ENCODE measurements at regions not wholly inside any gene's neighbourhood (a gene's known extent, or its start where the extent isn't known, plus 50 kb on each side); places are given as distances from the start of the nearest gene placed in this dataset.
"Not testable (repeated sequence)": the region's sequence is repeated elsewhere in the genome, so short reads cannot be mapped to it uniquely, and the experiment has no call there.

DNA sequence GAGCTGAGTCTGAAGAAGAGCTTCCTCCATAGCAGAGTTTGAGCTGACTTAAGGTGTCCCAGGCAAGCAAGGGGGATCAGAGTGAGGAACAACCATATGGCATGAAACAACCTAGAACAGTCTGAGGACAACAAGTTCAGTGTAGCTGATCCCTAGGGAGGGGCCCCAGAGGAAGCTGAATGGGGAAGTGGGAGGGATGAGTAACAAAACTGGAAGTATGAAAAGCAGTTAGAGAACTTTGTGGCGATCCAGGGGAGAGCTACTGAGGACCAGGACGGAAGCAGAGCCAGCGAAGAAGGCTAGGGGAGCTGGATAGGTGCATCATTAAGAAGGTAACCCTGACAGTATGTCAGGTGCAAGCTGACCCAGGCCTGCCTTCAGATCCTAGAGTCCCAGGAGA lies 580.8 kb downstream of the BNC2 start:
- H3K4me3 ChIP-seq (ENCODE audit: low read length), result no peak overlapping the region
- no peaks in the 10 kb centered on the region for H3K9me3 ChIP-seq (ENCODE audit: low read length)
- H3K9me3 Mint-ChIP-seq, result peaks cover 0 to 4% (median 1%) of the 10 kb centered on the region in 5 donors
- no peaks in the 10 kb centered on the region for H3K4me1 ChIP-seq (ENCODE audit: insufficient read depth, low read length)
- H3K27ac Mint-ChIP-seq, result no peak overlapping the region
- no peaks in the 10 kb centered on the region for H3K36me3 ChIP-seq (ENCODE audit: insufficient read depth, low read length)
- DNase-seq, result no peak
- H3K27me3 Mint-ChIP-seq, result peaks cover 0 to 3% of the 10 kb centered on the region in 2 donors
- H3K4me3 Mint-ChIP-seq, result no peak overlapping the region
- H3K4me1 Mint-ChIP-seq, result no peaks in the 10 kb centered on the region
- no peak overlapping the region for H3K27ac ChIP-seq (ENCODE audit: low read depth, low read length)
- H3K27me3 ChIP-seq (ENCODE audit: insufficient read depth, low read length, poor library complexity, severe bottlenecking), result no peaks in the 10 kb centered on the region
- H3K36me3 Mint-ChIP-seq, result peaks cover 0 to 3% (median 0%) of the 10 kb centered on the region in 3 donors
- CTCF ChIA-PET, result no interaction called here
- POLR2A ChIA-PET, result no interaction called here

GRCh38 chr9:16290169-16290568 lies 580.3 kb downstream of the BNC2 start:
- no peak for DNase-seq
- Mint-ChIP-seq H3K9me3 (peaks cover 0 to 4% (median 2%) of the 10 kb centered on the region in 5 donors), H3K27ac (no peak overlapping the region), H3K4me3 (no peak overlapping the region), H3K27me3 (peaks cover 0 to 3% of the 10 kb centered on the region in 2 donors), H3K36me3 (peaks cover 0 to 3% (median 0%) of the 10 kb centered on the region in 3 donors), H3K4me1 (no peaks in the 10 kb centered on the region)
- no peaks in the 10 kb centered on the region for H3K4me1 ChIP-seq (ENCODE audit: insufficient read depth, low read length)
- H3K4me3 ChIP-seq (ENCODE audit: low read length), result no peak overlapping the region
- H3K27me3 ChIP-seq (ENCODE audit: insufficient read depth, low read length, poor library complexity, severe bottlenecking), result no peaks in the 10 kb centered on the region
- no peaks in the 10 kb centered on the region for H3K9me3 ChIP-seq (ENCODE audit: low read length)
- ChIA-PET POLR2A (no interaction called here), CTCF (no interaction called here)
- no peaks in the 10 kb centered on the region for H3K36me3 ChIP-seq (ENCODE audit: insufficient read depth, low read length)
- no peak overlapping the region for H3K27ac ChIP-seq (ENCODE audit: low read depth, low read length)

- peaks cover 0 to 7% (median 4%) of the 10 kb centered on the region in 5 donors for H3K9me3 Mint-ChIP-seq
- H3K27me3 ChIP-seq (ENCODE audit: insufficient read depth, low read length, poor library complexity, severe bottlenecking), result no peaks in the 10 kb centered on the region
- no peaks in the 10 kb centered on the region for H3K9me3 ChIP-seq (ENCODE audit: low read length)
Observed at GRCh38 chr9:16291921-16292320, 578.5 kb downstream of the BNC2 start.

DNA sequence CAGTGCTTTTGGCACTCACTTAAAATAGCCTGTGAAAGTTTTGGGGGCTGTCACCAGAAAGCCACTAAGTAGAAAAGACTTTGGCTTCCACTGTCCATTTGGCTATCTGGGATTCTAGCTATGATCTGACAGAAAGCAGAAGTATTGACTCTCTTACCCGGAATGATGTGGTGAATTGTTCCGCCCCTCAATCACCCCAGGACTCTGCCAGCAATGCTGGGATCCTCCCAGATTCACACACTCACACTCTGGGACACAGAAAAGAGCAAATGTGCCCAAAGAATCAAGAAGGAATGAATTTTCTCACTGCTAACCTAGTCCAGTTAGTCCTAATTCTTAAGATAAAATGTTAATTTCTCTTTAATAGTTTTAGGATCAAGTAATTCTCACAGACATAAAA lies 576.9 kb downstream of the BNC2 start:
- H3K4me3 ChIP-seq (ENCODE audit: low read length), result no peak overlapping the region
- DNase-seq, result no peak
- H3K9me3 ChIP-seq (ENCODE audit: low read length), result no peaks in the 10 kb centered on the region
- peaks cover 0 to 3% (median 0%) of the 10 kb centered on the region in 3 donors for H3K36me3 Mint-ChIP-seq
- H3K36me3 ChIP-seq (ENCODE audit: insufficient read depth, low read length), result no peaks in the 10 kb centered on the region
- CTCF ChIA-PET, result no interaction called here
- POLR2A ChIA-PET, result no interaction called here
- no peak overlapping the region for H3K27ac Mint-ChIP-seq
- H3K4me1 ChIP-seq (ENCODE audit: insufficient read depth, low read length), result no peaks in the 10 kb centered on the region
- no peak overlapping the region for H3K27ac ChIP-seq (ENCODE audit: low read depth, low read length)
- H3K4me1 Mint-ChIP-seq, result no peaks in the 10 kb centered on the region
- peaks cover 2 to 9% (median 5%) of the 10 kb centered on the region in 5 donors for H3K9me3 Mint-ChIP-seq
- peaks cover 0 to 3% of the 10 kb centered on the region in 2 donors for H3K27me3 Mint-ChIP-seq
- no peak overlapping the region for H3K4me3 Mint-ChIP-seq
- H3K27me3 ChIP-seq (ENCODE audit: insufficient read depth, low read length, poor library complexity, severe bottlenecking), result no peaks in the 10 kb centered on the region

More at GRCh38 chr9:16291921-16292320, 578.5 kb downstream of the BNC2 start:
- no peak for DNase-seq
- ChIA-PET CTCF (no interaction called here), POLR2A (no interaction called here)
- Histone ChIP-seq H3K36me3 (ENCODE audit: insufficient read depth, low read length) (no peaks in the 10 kb centered on the region), H3K4me1 (ENCODE audit: insufficient read depth, low read length) (no peaks in the 10 kb centered on the region), H3K27ac (ENCODE audit: low read depth, low read length) (no peak overlapping the region), H3K4me3 (ENCODE audit: low read length) (no peak overlapping the region)
- Mint-ChIP-seq H3K36me3 (peaks cover 0 to 3% (median 0%) of the 10 kb centered on the region in 3 donors), H3K4me1 (no peaks in the 10 kb centered on the region), H3K4me3 (no peak overlapping the region), H3K27me3 (peaks cover 0 to 3% of the 10 kb centered on the region in 2 donors), H3K27ac (no peak overlapping the region)

- Mint-ChIP-seq H3K27me3 (peaks cover 0 to 3% of the 10 kb centered on the region in 2 donors), H3K9me3 (peaks cover 2 to 12% (median 5%) of the 10 kb centered on the region in 5 donors), H3K27ac (no peak overlapping the region), H3K36me3 (peaks cover 0 to 3% (median 0%) of the 10 kb centered on the region in 3 donors), H3K4me3 (no peak overlapping the region), H3K4me1 (no peaks in the 10 kb centered on the region)
- Histone ChIP-seq H3K27ac (ENCODE audit: low read depth, low read length) (no peak overlapping the region), H3K4me1 (ENCODE audit: insufficient read depth, low read length) (no peaks in the 10 kb centered on the region), H3K9me3 (ENCODE audit: low read length) (no peaks in the 10 kb centered on the region), H3K27me3 (ENCODE audit: insufficient read depth, low read length, poor library complexity, severe bottlenecking) (no peaks in the 10 kb centered on the region), H3K36me3 (ENCODE audit: insufficient read depth, low read length) (no peaks in the 10 kb centered on the region), H3K4me3 (ENCODE audit: low read length) (no peak overlapping the region)
- no peak for DNase-seq
- CTCF ChIA-PET, result no interaction called here
- POLR2A ChIA-PET, result no interaction called here
Observed at GRCh38 chr9:16294133-16294770, 576.2 kb downstream of the BNC2 start.

DNA sequence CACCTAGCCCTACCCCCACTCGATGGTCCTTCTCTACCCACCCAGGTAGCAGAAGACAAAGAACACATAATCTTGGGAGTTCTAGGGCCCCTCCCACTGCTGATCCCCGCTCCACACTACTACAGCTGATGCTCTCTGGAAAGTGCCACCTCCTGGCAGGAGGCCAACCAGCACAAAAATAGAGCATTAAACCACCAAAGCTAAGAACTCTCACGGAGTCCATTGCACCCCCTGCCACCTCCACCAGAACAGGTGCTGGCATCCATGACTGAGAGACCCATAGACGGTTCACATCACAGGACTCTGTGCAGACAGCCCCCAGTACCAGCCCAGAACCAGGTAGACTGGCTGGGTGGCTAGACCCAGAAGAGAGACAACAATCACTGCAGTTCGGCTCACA lies 575.5 kb downstream of the BNC2 start:
- H3K4me3 ChIP-seq (ENCODE audit: low read length); H3K27me3 ChIP-seq (ENCODE audit: insufficient read depth, low read length, poor library complexity, severe bottlenecking); H3K4me3 Mint-ChIP-seq; H3K36me3 ChIP-seq (ENCODE audit: insufficient read depth, low read length); H3K9me3 ChIP-seq (ENCODE audit: low read length); H3K36me3 Mint-ChIP-seq; POLR2A ChIA-PET; H3K27ac Mint-ChIP-seq; H3K27ac ChIP-seq (ENCODE audit: low read depth, low read length); H3K27me3 Mint-ChIP-seq; H3K4me1 Mint-ChIP-seq; H3K4me1 ChIP-seq (ENCODE audit: insufficient read depth, low read length); DNase-seq; CTCF ChIA-PET: not testable (repeated sequence)
- peaks cover 0 to 12% (median 5%) of the 10 kb centered on the region in 5 donors for H3K9me3 Mint-ChIP-seq

DNA sequence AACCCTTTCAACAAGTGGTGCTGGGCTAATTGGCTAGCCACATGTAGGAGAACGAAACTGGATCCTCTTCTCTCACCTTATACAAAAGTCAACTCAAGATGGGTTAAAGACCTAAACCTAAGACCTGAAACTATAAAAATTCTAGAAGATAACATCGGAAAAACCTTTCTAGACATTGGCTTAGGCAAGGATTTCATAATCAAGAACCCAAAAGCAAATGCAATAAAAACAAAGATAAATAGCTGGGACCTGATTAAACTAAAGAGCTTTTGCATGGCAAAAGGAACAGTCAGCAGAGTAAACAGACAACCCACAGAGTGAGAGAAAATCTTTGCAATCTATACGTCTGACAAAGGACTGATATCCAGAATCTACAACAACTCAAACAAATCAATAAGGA lies 571.1 kb downstream of the BNC2 start:
- CTCF ChIA-PET; H3K4me3 Mint-ChIP-seq; H3K36me3 ChIP-seq (ENCODE audit: insufficient read depth, low read length); H3K27me3 Mint-ChIP-seq; H3K27me3 ChIP-seq (ENCODE audit: insufficient read depth, low read length, poor library complexity, severe bottlenecking); DNase-seq; H3K27ac ChIP-seq (ENCODE audit: low read depth, low read length); H3K4me1 Mint-ChIP-seq; H3K36me3 Mint-ChIP-seq; H3K4me3 ChIP-seq (ENCODE audit: low read length); H3K27ac Mint-ChIP-seq; H3K9me3 ChIP-seq (ENCODE audit: low read length); POLR2A ChIA-PET; H3K4me1 ChIP-seq (ENCODE audit: insufficient read depth, low read length): not testable (repeated sequence)
- H3K9me3 Mint-ChIP-seq, result peaks cover 0 to 12% (median 5%) of the 10 kb centered on the region in 5 donors

DNA sequence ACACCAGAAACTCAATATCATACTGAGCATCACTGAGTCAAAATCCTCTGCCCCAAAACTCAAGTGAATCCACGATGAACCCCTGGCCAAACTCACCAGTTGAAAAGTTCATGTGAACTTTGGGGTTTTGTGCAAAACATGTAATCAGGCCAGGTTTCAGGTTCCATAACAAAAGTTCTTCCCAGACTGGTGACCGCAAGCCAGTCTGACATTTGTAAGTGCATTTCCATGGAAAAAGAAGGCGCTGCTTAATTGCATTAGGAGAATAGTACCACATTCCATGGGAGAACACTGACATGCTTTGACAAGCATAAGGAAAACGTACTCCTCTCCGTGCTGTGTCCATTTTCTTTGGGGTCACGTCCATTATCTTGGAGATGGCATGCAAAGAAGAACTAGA lies 567.0 kb downstream of the BNC2 start:
- ChIA-PET POLR2A (no interaction called here), CTCF (no interaction called here)
- H3K27me3 ChIP-seq (ENCODE audit: insufficient read depth, low read length, poor library complexity, severe bottlenecking), result no peaks in the 10 kb centered on the region
- no peaks in the 10 kb centered on the region for H3K9me3 ChIP-seq (ENCODE audit: low read length)
- no peaks in the 10 kb centered on the region for H3K4me1 ChIP-seq (ENCODE audit: insufficient read depth, low read length)
- Mint-ChIP-seq H3K4me1 (no peaks in the 10 kb centered on the region), H3K27me3 (no peaks in the 10 kb centered on the region), H3K36me3 (no peaks in the 10 kb centered on the region), H3K9me3 (peaks cover 0 to 5% (median 2%) of the 10 kb centered on the region in 5 donors), H3K4me3 (no peak overlapping the region), H3K27ac (no peak overlapping the region)
- DNase-seq, result no peak
- no peak overlapping the region for H3K27ac ChIP-seq (ENCODE audit: low read depth, low read length)
- H3K36me3 ChIP-seq (ENCODE audit: insufficient read depth, low read length), result no peaks in the 10 kb centered on the region
- no peak overlapping the region for H3K4me3 ChIP-seq (ENCODE audit: low read length)

DNA sequence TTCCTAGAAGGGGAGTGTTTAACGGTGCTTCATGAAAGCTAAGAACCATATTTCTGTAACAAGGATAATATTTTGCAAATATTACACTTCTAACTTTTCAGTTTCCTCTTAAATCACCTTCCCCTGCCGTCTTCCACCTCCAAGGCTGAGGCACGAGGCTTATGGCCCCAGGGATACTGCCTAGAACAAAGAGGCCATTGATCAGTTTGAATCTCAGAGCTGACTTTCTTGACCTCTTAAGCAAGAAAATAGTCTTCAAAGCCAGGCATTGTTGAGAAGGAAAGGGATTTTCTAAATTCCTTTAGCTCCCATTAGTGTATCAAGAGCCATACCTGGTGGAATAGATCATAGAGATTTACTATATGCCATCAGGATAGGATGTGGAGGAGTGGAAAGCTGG lies 566.2 kb downstream of the BNC2 start:
- H3K27ac Mint-ChIP-seq, result no peak overlapping the region
- Histone ChIP-seq H3K4me1 (ENCODE audit: insufficient read depth, low read length) (no peaks in the 10 kb centered on the region), H3K27ac (ENCODE audit: low read depth, low read length) (no peak overlapping the region), H3K4me3 (ENCODE audit: low read length) (no peak overlapping the region), H3K9me3 (ENCODE audit: low read length) (no peaks in the 10 kb centered on the region), H3K27me3 (ENCODE audit: insufficient read depth, low read length, poor library complexity, severe bottlenecking) (no peaks in the 10 kb centered on the region), H3K36me3 (ENCODE audit: insufficient read depth, low read length) (no peaks in the 10 kb centered on the region)
- H3K4me3 Mint-ChIP-seq, result no peak overlapping the region
- H3K4me1 Mint-ChIP-seq, result no peaks in the 10 kb centered on the region
- ChIA-PET CTCF (no interaction called here), POLR2A (no interaction called here)
- peaks cover 0 to 8% (median 0%) of the 10 kb centered on the region in 5 donors for H3K9me3 Mint-ChIP-seq
- DNase-seq, result no peak
- H3K36me3 Mint-ChIP-seq, result no peaks in the 10 kb centered on the region
- H3K27me3 Mint-ChIP-seq, result no peaks in the 10 kb centered on the region

Data from CD8-positive, alpha-beta memory T cell (primary cell).